NCI-H526 (cell line): ENCODE measurements at regions not wholly inside any gene's neighbourhood (a gene's known extent, or its start where the extent isn't known, plus 50 kb on each side); places are given as distances from the start of the nearest gene placed in this dataset.

Experiments
- DNase-seq, 2 experiments: peaks; one replicate each; lab custom pipeline; 2025; lab: John Stamatoyannopoulos, UW

DNA sequence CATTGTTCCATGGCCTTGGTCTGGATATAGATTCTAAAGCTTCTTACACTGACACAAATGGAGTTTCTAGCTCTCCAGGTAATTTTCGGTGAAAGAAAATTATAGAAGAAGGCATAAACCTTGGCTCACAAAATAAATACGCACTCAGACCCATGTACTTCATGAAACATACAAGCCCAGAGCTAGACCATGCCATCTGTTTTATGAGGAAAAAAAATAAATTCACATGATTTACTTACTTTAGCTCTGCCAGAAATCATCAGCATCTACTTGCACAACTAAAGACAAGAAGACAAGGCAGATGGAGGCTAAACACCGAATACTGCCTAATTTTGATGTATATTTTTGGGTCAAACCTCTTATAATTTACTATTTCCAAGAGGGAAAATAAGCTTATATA, 197.4 kb upstream of the KLF14 start:
- no peak for DNase-seq

DNA sequence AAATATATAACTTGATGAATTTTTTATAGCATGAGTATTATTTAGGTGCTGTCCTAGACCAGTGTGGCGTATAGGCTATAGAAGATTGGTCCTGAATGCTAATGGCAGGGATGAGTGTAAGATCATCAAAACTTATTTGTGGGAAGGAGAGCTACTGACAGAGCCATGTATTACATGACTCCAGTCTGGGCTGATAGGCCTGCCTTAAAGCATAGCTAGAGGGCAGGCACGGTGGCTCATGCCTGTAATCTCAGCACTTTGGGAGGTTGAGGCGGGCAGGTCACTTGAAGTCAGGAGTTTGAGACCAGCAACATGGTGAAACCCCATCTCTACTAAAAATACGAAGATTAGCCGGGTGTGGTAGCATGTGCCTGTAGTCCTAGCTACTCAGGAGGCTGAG, 198.1 kb upstream of the KLF14 start:
- DNase-seq, result no peak

DNA sequence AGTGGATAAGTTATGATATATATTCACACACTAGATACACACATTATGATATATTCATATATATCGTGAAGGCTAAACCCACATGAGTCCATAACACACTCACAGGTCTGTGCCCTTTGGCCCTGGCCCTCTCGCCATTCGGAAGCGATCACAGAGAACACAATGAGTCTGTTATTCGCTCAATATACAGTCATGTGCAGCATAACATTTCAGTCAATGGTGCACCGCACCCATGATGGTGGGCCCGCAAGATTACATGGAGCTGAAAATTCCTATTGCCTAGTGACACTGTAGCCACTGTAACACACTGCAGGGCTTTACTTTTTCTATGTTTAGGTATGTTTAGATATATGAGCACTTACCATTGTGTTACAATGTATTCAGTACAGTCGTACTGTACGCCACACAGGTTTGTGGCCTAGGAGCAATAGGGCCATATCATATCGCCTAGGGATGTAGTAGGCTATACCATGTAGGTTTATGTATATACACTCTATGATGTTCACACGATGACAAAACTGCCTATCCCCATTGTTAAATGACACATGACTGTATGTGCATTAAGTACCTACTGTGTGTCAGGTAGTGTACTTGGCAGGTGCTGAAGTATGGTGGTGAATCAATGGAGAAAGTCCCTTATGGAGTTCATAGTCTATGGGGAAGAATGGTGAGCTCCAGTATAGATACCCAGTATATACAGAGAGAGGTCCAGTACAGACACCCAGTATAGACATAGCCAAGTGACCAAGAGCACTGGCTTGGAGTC, 198.8 kb upstream of the KLF14 start:
- no peak for DNase-seq

GRCh38 chr7:130933919-130934318, 199.9 kb upstream of the KLF14 start:
- DNase-seq, result no peak

- DNase-seq, result no peak
Measured at GRCh38 chr7:130935564-130936157, 201.7 kb upstream of the KLF14 start.

- DNase-seq, result no peak
Measured at GRCh38 chr7:130936202-130936931, 202.4 kb upstream of the KLF14 start.

GRCh38 chr7:130937016-130937415, 203.0 kb upstream of the KLF14 start:
- no peak for DNase-seq

DNA sequence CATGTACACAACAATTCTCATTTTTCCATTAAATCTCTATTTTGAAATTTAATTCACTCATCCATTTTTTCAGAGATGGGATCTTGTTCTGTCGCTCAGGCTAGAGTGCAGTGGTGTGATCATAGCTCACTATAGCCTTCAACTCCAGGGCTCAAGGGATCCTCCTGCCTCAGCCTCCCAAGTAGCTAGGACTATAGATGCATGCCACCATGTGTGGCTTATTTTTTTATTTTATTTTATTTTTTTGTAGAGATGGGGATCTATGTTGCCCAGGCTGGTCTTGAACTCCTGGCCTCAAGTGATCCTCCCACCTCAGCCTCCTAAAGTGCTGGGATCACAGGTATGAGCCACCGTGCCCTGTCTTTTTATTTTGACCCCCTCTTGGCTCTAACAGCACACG, 203.8 kb upstream of the KLF14 start:
- DNase-seq, result no peak

GRCh38 chr7:130938661-130939060, 204.7 kb upstream of the KLF14 start:
- no peak for DNase-seq

DNA sequence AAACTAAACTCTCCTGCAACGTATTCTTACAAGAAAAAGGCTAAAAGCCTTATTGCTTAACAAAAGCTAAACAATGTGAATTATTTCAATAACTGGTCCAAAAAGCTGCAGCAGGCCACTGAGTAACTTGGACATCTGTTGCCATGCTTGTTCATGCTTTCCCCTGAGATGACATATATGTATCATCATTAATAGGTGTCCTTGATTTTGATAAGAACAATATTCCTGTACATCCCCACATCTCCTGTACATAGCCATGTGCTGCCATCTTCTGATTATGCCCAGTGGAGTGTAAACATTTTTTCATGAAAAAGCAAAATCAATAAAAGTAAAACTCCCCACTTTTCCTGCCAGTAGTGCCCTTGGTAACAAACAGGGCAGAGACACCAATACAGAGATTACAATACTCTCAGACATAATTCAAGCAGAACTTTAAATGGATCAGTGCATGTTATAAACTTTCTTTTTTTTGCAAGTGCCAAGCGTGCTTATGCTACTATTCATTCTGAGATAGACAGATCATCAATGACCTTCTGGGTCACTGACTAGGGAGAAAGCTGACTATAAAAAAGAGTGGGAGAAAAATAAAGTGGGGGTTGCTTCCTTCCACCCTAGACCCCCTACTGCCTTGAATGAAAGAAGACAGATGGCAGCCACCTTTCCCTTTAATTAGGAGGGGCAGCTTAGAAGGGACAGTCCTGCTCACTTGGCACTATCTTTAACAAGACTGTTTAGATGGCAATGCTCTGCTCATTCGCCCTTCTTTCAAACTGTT, 205.5 kb upstream of the KLF14 start:
- DNase-seq, result no peak

GRCh38 chr7:130940326-130940725, 206.3 kb upstream of the KLF14 start:
- DNase-seq, result no peak

- peak; percentile 32 to 64 for DNase-seq
Measured at GRCh38 chr7:130940907-130941306, 206.9 kb upstream of the KLF14 start.

GRCh38 chr7:130941322-130942210, 207.6 kb upstream of the KLF14 start:
- DNase-seq, result peak; percentile 45 to 88

DNA sequence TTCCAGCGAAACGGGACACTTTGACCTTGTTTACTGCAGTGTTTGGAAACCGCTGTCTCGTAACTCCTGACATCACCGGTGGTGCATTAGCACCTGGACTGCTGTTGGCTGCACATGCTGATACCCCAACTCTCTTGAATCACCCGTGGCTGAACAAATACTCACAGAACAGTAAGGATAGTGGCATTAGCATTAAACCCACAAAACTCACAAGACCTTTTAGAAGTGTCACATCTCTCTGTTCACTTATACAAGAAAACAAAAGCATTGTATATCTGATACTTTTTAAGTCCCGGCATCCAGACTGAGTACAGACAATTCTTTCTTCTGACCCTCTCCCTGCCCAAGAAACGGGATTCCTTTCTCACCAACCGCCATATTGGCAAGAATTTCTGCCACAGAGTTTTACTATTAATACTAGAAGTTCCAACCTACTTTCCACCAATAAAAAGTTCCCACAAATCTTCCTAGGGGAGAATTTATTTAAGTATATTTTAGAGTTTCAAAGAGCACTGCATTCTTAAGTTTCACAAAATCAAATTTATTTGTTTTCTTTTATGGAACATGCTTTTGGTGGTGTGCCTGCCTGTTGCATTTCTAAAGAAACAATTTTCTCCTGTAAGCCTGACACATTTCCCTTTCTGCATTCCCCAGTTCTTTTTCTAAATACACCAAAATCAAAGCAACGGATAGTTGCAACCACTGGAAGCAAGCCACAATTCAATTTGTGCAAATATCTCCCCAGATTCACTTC, 208.4 kb upstream of the KLF14 start:
- DNase-seq, result peak in 1 of 2 experiments; percentile 22

GRCh38 chr7:130943336-130943901, 209.4 kb upstream of the KLF14 start:
- DNase-seq, result peak in 1 of 2 experiments; percentile 20

DNA sequence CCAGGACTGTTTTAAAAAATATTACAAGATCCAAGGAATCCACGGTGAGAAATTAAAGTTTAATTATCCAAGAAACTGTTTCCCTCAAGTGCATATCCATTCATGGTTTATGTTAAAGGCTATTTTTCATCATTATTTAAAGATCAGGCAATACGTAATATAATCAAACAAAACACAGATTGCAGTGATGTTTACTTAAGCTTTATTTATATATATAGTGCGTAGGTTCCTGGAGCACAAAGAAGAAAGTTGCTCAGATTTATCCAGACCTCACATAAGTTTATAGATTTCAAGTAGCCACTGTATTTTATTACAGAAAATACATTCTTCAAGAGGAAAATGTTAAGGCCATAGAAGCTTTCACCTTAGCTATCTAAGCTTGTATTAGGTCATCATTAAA, 210.0 kb upstream of the KLF14 start:
- DNase-seq, result no peak

DNA sequence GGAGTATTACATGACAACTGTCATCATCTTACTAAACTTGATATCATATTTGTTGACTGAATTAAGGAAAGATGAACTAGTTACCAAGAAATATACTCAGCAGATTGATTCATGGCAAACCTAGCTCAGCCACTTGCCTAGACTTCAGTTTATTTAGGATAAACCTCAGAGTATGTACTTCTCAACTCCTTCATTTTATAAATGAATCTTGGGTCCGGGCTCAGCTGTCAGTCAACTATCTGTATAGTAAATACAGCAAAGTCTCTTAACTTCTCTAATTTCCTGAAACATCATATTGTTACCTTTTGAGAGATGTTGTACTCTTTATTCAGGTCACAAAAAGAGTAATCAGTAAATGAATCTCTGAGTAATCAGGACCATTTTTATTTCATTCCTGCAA, 211.0 kb upstream of the KLF14 start:
- DNase-seq, result no peak

DNA sequence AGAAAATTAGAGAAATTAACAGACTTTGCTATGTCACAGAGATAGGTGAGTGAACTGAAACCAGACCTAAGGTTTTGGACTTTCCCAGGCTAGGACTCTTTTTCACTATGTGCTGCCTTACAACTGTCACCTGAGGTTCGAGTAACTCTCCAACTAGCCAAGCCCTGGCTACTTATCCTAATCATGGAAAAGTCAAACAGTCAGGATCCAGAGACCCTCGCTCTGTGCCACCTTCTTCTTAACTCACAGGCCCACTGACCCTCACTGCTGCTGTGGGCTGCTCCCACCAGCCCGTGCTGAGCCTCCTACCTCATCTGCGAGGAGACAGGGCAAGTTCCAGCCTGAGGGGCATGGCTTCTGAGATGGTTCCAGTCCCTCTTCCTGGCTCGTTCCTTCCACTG, 211.4 kb upstream of the KLF14 start:
- no peak for DNase-seq

- DNase-seq, result no peak
Measured at GRCh38 chr7:130946114-130946513, 212.1 kb upstream of the KLF14 start.
